Sigmoid colon (tissue), 4 donors: ENCODE measurements at regions not wholly inside any gene's neighbourhood (a gene's known extent, or its start where the extent isn't known, plus 50 kb on each side); places are given as distances from the start of the nearest gene placed in this dataset.

Experiments
- EP300 ChIP-seq, 4 donors: sonication (generic); formaldehyde crosslinking; IDR thresholded peaks; one replicate each; pipeline ENCODE4 v1.6.1; 2017; ENCODE audit warnings: antibody characterized with exemption in 4 of 4
- POLR2A ChIP-seq, 2 donors: fragments of 450-650 bp; IDR thresholded peaks; one replicate each; pipeline ENCODE4 v1.6.1; 2016; ENCODE audit warnings: antibody characterized with exemption in 2 of 2, mild to moderate bottlenecking in 2 of 2, moderate library complexity in 2 of 2
- TF ChIP-seq, protein P1 (sequence below), 4 experiments: fragments of 450-650 bp in 3 of 4; fragments of 200-600 bp in 1 of 4; IDR thresholded peaks; one replicate each; pipeline ENCODE4 v1.5.1; 2016 to 2019; ENCODE audit warnings: antibody characterized with exemption in 4 of 4, mild to moderate bottlenecking in 3 of 4, moderate library complexity in 2 of 4

DNA sequence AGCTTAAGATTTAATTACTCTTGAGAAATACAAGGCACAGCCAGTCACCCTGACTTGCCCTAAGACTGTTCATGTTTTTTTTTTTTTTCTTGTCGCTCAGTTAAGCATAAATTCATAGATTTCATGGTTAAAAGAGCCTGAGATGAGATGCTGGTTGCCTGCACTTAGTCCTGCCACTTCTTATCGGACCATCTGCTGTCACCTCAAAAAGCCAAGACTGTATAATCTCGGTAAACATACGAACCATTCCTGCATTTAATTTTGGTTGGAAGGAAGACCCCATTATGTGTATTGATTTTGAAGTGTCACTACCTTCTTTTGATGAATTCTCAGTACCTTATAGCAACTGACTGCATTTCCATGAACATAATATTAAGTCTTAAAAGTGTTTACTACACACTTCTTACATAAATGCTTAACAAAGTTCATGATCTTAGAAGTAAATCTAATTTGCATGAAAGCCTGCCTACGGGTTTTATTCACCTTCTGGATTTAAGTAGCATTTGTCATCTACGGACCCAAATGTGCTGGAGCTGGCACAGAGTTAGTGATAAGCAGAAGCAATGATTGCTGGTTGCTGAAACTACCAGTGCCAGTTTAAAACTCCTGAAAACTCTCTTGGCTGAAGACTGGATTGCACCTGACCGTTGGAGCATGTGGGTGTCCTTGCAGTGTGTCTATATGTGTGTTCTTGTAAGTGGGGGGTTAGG is 843.4 kb downstream of the TMEM182 start:
- no peak for TF ChIP-seq POLR2A (IDR thresholded peaks at IDR 0.05)
- no peak for TF ChIP-seq EP300 (IDR thresholded peaks at IDR 0.05)
- TF ChIP-seq, protein P1, sequence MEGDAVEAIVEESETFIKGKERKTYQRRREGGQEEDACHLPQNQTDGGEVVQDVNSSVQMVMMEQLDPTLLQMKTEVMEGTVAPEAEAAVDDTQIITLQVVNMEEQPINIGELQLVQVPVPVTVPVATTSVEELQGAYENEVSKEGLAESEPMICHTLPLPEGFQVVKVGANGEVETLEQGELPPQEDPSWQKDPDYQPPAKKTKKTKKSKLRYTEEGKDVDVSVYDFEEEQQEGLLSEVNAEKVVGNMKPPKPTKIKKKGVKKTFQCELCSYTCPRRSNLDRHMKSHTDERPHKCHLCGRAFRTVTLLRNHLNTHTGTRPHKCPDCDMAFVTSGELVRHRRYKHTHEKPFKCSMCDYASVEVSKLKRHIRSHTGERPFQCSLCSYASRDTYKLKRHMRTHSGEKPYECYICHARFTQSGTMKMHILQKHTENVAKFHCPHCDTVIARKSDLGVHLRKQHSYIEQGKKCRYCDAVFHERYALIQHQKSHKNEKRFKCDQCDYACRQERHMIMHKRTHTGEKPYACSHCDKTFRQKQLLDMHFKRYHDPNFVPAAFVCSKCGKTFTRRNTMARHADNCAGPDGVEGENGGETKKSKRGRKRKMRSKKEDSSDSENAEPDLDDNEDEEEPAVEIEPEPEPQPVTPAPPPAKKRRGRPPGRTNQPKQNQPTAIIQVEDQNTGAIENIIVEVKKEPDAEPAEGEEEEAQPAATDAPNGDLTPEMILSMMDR (IDR thresholded peaks at IDR 0.05), result no peak
